PC-9 (cell line): ENCODE measurements at regions not wholly inside any gene's neighbourhood (a gene's known extent, or its start where the extent isn't known, plus 50 kb on each side); places are given as distances from the start of the nearest gene placed in this dataset.

Experiments used
- CTCF ChIP-seq: fragments of 200-600 bp; sonication (generic); conservative IDR thresholded peaks from 2 replicates; pipeline ENCODE4 v1.6.1; 2017; ENCODE audit warnings: mixed run types, antibody characterized with exemption, mild to moderate bottlenecking, moderate library complexity
- EZH2 ChIP-seq: fragments of 200-600 bp; sonication (generic); IDR thresholded peaks from 2 replicates; pipeline ENCODE4 v1.8.0; 2017; ENCODE audit warnings: antibody characterized with exemption, low read depth

GRCh38 chr20:57970116-57970515 is 258.3 kb downstream of the ANKRD60 start:
- TF ChIP-seq CTCF (no peak), EZH2 (no peak)
